IMR-90 (cell line): ENCODE measurements at regions not wholly inside any gene's neighbourhood (a gene's known extent, or its start where the extent isn't known, plus 50 kb on each side); places are given as distances from the start of the nearest gene placed in this dataset.

Source experiments
- ATAC-seq: fragments of 200-7000 bp; cut with Tn5 transposase; 2 replicates; pipeline ENCODE4 v1.9.1; 2020; ENCODE audit warnings: low read depth, mild to moderate bottlenecking, moderate library complexity
- BruUV-seq: library from RNA; stranded (reverse); fragments of 400-500 nt; replicated peaks from 2 replicates; lab custom pipeline; 2021; lab: Mats Ljungman, UMichigan
- CTCF ChIA-PET: fragments of 300-600 bp; formaldehyde crosslinking; extraction: SDS; loops from one replicate; lab custom pipeline; 2021; ENCODE audit warnings: antibody characterized with exemption; lab: Yijun Ruan, JAX
- POLR2A ChIA-PET: fragments of 300-600 bp; sonication (Branson Sonifier 250); formaldehyde crosslinking; loops from one replicate; lab custom pipeline; 2022; ENCODE audit warnings: antibody characterized with exemption; ENCODE audit not compliant: unreplicated experiment; lab: Charles Lee
- DNase-seq: peaks from one replicate; pipeline ENCODE4 v3.0.0; 2013
- H2AFZ ChIP-seq: replicated peaks from 2 replicates; pipeline ENCODE3; 2013; ENCODE audit warnings: low read length, mild to moderate bottlenecking; ENCODE audit not compliant: poor library complexity
- H2AK5ac ChIP-seq: 2 replicates; pipeline ENCODE4 v1.6.1; 2013; ENCODE audit warnings: low read depth, low read length, inconsistent platforms
- H2AK9ac ChIP-seq: replicated peaks from 2 replicates; pipeline ENCODE3; 2013; ENCODE audit warnings: mild to moderate bottlenecking, low read depth, low read length, moderate library complexity; ENCODE audit not compliant: poor library complexity
- H2BK120ac ChIP-seq: 2 replicates; pipeline ENCODE4 v1.6.1; 2013; ENCODE audit warnings: low read depth, low read length, inconsistent platforms
- H2BK15ac ChIP-seq: 3 replicates; pipeline ENCODE4 v1.6.1; 2013; ENCODE audit warnings: low read depth, low read length, inconsistent platforms
- H2BK20ac ChIP-seq: 2 replicates; pipeline ENCODE4 v1.6.1; 2013; ENCODE audit warnings: low read depth, mild to moderate bottlenecking, inconsistent platforms, low read length, moderate library complexity
- H2BK5ac ChIP-seq: 2 replicates; pipeline ENCODE4 v1.6.1; 2013; ENCODE audit warnings: mild to moderate bottlenecking, low read depth, low read length, inconsistent platforms; ENCODE audit not compliant: poor library complexity, severe bottlenecking
- H3K14ac ChIP-seq: replicated peaks from 2 replicates; pipeline ENCODE4 v1.6.1; 2013; ENCODE audit warnings: low read depth, low read length, inconsistent platforms
- H3K18ac ChIP-seq: 2 replicates; pipeline ENCODE4 v1.6.1; 2013; ENCODE audit warnings: low read depth, low read length, control low read depth
- H3K23ac ChIP-seq: 2 replicates; pipeline ENCODE4 v1.6.1; 2013; ENCODE audit warnings: low read depth, low read length, inconsistent platforms
- H3K27ac ChIP-seq: 2 replicates; pipeline ENCODE4 v1.5.1; 2013; ENCODE audit warnings: mild to moderate bottlenecking, control low read depth, low read length; ENCODE audit not compliant: insufficient read depth
- H3K27me3 ChIP-seq: 2 replicates; pipeline ENCODE4 v1.6.1; 2013; ENCODE audit warnings: low read length; ENCODE audit not compliant: control insufficient read depth, insufficient read depth
- H3K36me3 ChIP-seq: 2 replicates; pipeline ENCODE4 v1.6.1; 2013; ENCODE audit warnings: low read length, mixed read lengths; ENCODE audit not compliant: control insufficient read depth, insufficient read depth
- H3K4ac ChIP-seq: 2 replicates; pipeline ENCODE4 v1.6.1; 2013; ENCODE audit warnings: low read depth, low read length, inconsistent platforms
- H3K4me1 ChIP-seq: 2 replicates; pipeline ENCODE4 v1.6.1; 2013; ENCODE audit warnings: low read length, mixed read lengths; ENCODE audit not compliant: control insufficient read depth, insufficient read depth
- H3K4me2 ChIP-seq: 2 replicates; pipeline ENCODE4 v1.6.1; 2013; ENCODE audit warnings: low read depth, mild to moderate bottlenecking, control low read depth, low read length, moderate library complexity
- H3K4me3 ChIP-seq: 2 replicates; pipeline ENCODE4 v1.5.1; 2013; ENCODE audit warnings: low read depth, mild to moderate bottlenecking, control low read depth, low read length, moderate library complexity; ENCODE audit not compliant: insufficient read depth
- H3K56ac ChIP-seq: 2 replicates; pipeline ENCODE4 v1.6.1; 2013; ENCODE audit warnings: low read length, inconsistent platforms; ENCODE audit not compliant: insufficient read depth; ENCODE audit errors: extremely low read depth
- H3K79me1 ChIP-seq, 2 experiments: 2 replicates each; pipeline ENCODE4 v1.6.1; 2013; ENCODE audit warnings: low read length in 2 of 2, inconsistent platforms in 1 of 2, low read depth in 1 of 2
- H3K9ac ChIP-seq: 2 replicates; pipeline ENCODE4 v1.6.1; 2013; ENCODE audit warnings: low read depth, low read length, control low read depth
- H3K9me1 ChIP-seq: 2 replicates; pipeline ENCODE4 v1.6.1; 2013; ENCODE audit warnings: low read length, inconsistent platforms; ENCODE audit not compliant: insufficient read depth
- H3K9me3 ChIP-seq: 2 replicates; pipeline ENCODE4 v1.6.1; 2013; ENCODE audit warnings: low read length; ENCODE audit not compliant: control insufficient read depth, insufficient read depth
- H4K20me1 ChIP-seq: 2 replicates; pipeline ENCODE4 v1.6.1; 2013; ENCODE audit warnings: low read length, inconsistent platforms; ENCODE audit not compliant: insufficient read depth
- H4K5ac ChIP-seq: 2 replicates; pipeline ENCODE4 v1.6.1; 2013; ENCODE audit warnings: mild to moderate bottlenecking, low read depth, low read length, control low read depth
- H4K8ac ChIP-seq, 2 experiments: 2 replicates each; pipeline ENCODE4 v1.6.1; 2013; ENCODE audit warnings: low read depth in 2 of 2, low read length in 2 of 2, control low read depth in 1 of 2, inconsistent platforms in 1 of 2
- H4K91ac ChIP-seq: 2 replicates; pipeline ENCODE4 v1.6.1; 2013; ENCODE audit warnings: low read depth, low read length, inconsistent platforms; ENCODE audit not compliant: insufficient read depth
- MXI1 ChIP-seq: IDR thresholded peaks from 2 replicates; pipeline ENCODE4 v1.6.1; 2012; ENCODE audit warnings: low read depth, mild to moderate bottlenecking, low read length, moderate library complexity, borderline replicate concordance
- POLR2A ChIP-seq: IDR thresholded peaks from 2 replicates; pipeline ENCODE4 v1.6.1; 2012; ENCODE audit warnings: mild to moderate bottlenecking, low read depth, low read length
- RAD21 ChIP-seq: IDR thresholded peaks from 2 replicates; pipeline ENCODE4 v1.6.1; 2012; ENCODE audit warnings: low read length, improper control_type of control experiment
- whole genome bisulfite sequencing, 2 experiments: methylation state at CpG; one replicate each; pipeline versions ENCODE4 v1.1.5 to v1.1.7; 2013; ENCODE audit warnings: missing lambda C conversion rate in 2 of 2; ENCODE audit not compliant: insufficient read length in 1 of 2; ENCODE audit errors: extremely low coverage in 2 of 2; 5-methylcytosine and 5-hydroxymethylcytosine counted together
- dilution Hi-C: fragments of 300-500 bp; cut with HindIII; formaldehyde crosslinking; loops from one replicate; pipeline ENCODE4 v1.14.3; 2018; ENCODE audit warnings: low sequenced_read_pairs; ENCODE audit not compliant: unreplicated experiment
- in situ Hi-C: fragments of 300-500 bp; cut with MboI; formaldehyde crosslinking; loops from 3 replicates; pipeline ENCODE4 v1.14.3; 2019; ENCODE audit warnings: low sequenced_read_pairs, inconsistent platforms, mixed read lengths
- intact Hi-C: fragments of 100-400 bp; cut with micrococcal nuclease; formaldehyde crosslinking; loops from 2 replicates; pipeline ENCODE4 v1.10.0; 2022

DNA sequence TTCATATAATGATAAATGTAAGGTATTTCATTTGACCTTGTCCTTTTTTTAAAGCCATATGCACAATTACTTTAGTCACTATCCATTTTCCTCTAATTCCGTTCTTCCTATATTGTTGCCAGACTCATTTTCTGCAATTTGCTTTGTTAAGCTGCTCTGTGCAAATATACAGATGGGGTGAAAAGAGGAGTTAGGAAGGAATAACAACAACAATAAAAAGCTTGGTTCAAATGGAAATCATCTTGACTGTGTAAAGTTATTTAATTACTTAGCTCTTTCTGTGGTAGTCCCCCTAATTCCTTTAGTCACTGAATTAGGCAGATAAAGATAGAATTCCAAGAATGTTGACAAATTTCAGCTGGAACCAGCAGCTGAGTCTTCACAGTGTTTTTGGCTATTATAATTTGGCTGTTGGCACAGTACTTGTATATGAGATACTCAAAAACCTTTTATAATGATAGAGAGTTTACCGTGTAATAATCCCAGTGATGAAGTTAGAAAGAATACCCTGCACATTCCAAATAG is 838.0 kb downstream of the RPS29 start:
- H3K4ac ChIP-seq = no peak overlapping the region
- 0 out of 2 replicates have a peak, but pooled peaks have one; percentile 21 for ATAC-seq
- H2BK5ac ChIP-seq = no peak overlapping the region
- H3K18ac ChIP-seq = no peak overlapping the region
- H2BK20ac ChIP-seq = no peak overlapping the region
- no peaks in the 10 kb centered on the region for H4K20me1 ChIP-seq
- H3K9me3 ChIP-seq = peaks cover 3% of the 10 kb centered on the region; the same call in 1 of the 2 replicates
- no peak overlapping the region for H2AK5ac ChIP-seq
- H3K14ac ChIP-seq = no peak overlapping the region
- no peaks in the 10 kb centered on the region for H3K79me1 ChIP-seq
- no peak overlapping the region for H4K8ac ChIP-seq
- BruUV-seq = no TSS peak
- H3K4me2 ChIP-seq = no peak overlapping the region
- no peaks in the 10 kb centered on the region for H3K36me3 ChIP-seq
- no peak overlapping the region for H4K91ac ChIP-seq
- DNase-seq = no peak
- H3K4me1 ChIP-seq = no peaks in the 10 kb centered on the region
- H3K27me3 ChIP-seq = no peaks in the 10 kb centered on the region
- H2BK15ac ChIP-seq = no peak overlapping the region
- WGBS, 2 experiments = no CpG with 5 or more reads among the region's 2 CpGs
- H3K4me3 ChIP-seq = no peak overlapping the region
- H2AK9ac ChIP-seq = no peak overlapping the region
- TF ChIP-seq POLR2A (no peak), MXI1 (no peak), RAD21 (no peak)
- no peak overlapping the region for H3K56ac ChIP-seq
- ChIA-PET CTCF (no interaction called here), POLR2A (no interaction called here)
- no peak overlapping the region for H4K5ac ChIP-seq
- no peak overlapping the region for H3K27ac ChIP-seq
- no peak overlapping the region for H3K9ac ChIP-seq
- in situ Hi-C loops = no loop called here
- H2BK120ac ChIP-seq = no peak overlapping the region
- H2AFZ ChIP-seq = no peak overlapping the region
- H3K23ac ChIP-seq = no peak overlapping the region
- dilution Hi-C loops = no loop called here
- H3K9me1 ChIP-seq = no peaks in the 10 kb centered on the region
- intact Hi-C loops = no loop called here
